ENCODE measurements at regions not wholly inside any gene's neighbourhood (a gene's known extent, or its start where the extent isn't known, plus 50 kb on each side); places are given as distances from the start of the nearest gene placed in this dataset.
A peak's percentile ranks its signal among the peaks of the same experiment; 100 is the strongest.
"Not testable (repeated sequence)": the region's sequence is repeated elsewhere in the genome, so short reads cannot be mapped to it uniquely, and the experiment has no call there.

- TF ChIP-seq CTCF (IDR thresholded peaks at IDR 0.05; ENCODE audit: low read depth, low read length, missing control alignments): no peak
- Histone ChIP-seq H3K27me3 (replicated peaks) (no peaks in the 10 kb centered on the region), H3K27ac (no peak overlapping the region), H3K36me3 (replicated peaks) (no peaks in the 10 kb centered on the region), H3K4me3 (ENCODE audit: low read depth, low read length) (no peak overlapping the region)
- DNase-seq: no peak
- in situ Hi-C loops (cut with HindIII; ENCODE audit: low pct_ligation_motif_present, low sequenced_read_pairs): no loop called here
Measured at GRCh38 chr6:67431076-67431475, 1204.0 kb upstream of the ADGRB3 start.

- DNase-seq; H3K27ac ChIP-seq; in situ Hi-C loops (cut with HindIII; ENCODE audit: low pct_ligation_motif_present, low sequenced_read_pairs); H3K36me3 ChIP-seq (replicated peaks); H3K4me3 ChIP-seq (ENCODE audit: low read depth, low read length); H3K27me3 ChIP-seq (replicated peaks): not testable (repeated sequence)
Measured at GRCh38 chr6:67426686-67427085, 1208.4 kb upstream of the ADGRB3 start.

- H3K27me3 ChIP-seq (replicated peaks): no peaks in the 10 kb centered on the region
- DNase-seq: no peak
- H3K4me3 ChIP-seq (ENCODE audit: low read depth, low read length): no peak overlapping the region
- in situ Hi-C loops (cut with HindIII; ENCODE audit: low pct_ligation_motif_present, low sequenced_read_pairs): no loop called here
- no peak overlapping the region for H3K27ac ChIP-seq
- TF ChIP-seq CTCF (IDR thresholded peaks at IDR 0.05; ENCODE audit: low read depth, low read length, missing control alignments): no peak
- H3K36me3 ChIP-seq (replicated peaks): no peaks in the 10 kb centered on the region
Measured at GRCh38 chr6:67412035-67412434, 1223.0 kb upstream of the ADGRB3 start.

- in situ Hi-C loops (cut with HindIII; ENCODE audit: low pct_ligation_motif_present, low sequenced_read_pairs): no loop called here
Measured at GRCh38 chr6:67411036-67411435, 1224.0 kb upstream of the ADGRB3 start.

GRCh38 chr6:67394254-67394653 is 1240.8 kb upstream of the ADGRB3 start:
- no peaks in the 10 kb centered on the region for H3K36me3 ChIP-seq (replicated peaks)
- TF ChIP-seq CTCF (IDR thresholded peaks at IDR 0.05; ENCODE audit: low read depth, low read length, missing control alignments): no peak
- no peak overlapping the region for H3K4me3 ChIP-seq (ENCODE audit: low read depth, low read length)
- DNase-seq: no peak
- in situ Hi-C loops (cut with HindIII; ENCODE audit: low pct_ligation_motif_present, low sequenced_read_pairs): no loop called here
- H3K27ac ChIP-seq: no peak overlapping the region
- no peaks in the 10 kb centered on the region for H3K27me3 ChIP-seq (replicated peaks)

More at GRCh38 chr6:67411036-67411435, 1224.0 kb upstream of the ADGRB3 start:
- TF ChIP-seq CTCF (IDR thresholded peaks at IDR 0.05; ENCODE audit: low read depth, low read length, missing control alignments): no peak
- H3K27me3 ChIP-seq (replicated peaks): no peaks in the 10 kb centered on the region
- H3K27ac ChIP-seq: no peak overlapping the region
- H3K4me3 ChIP-seq (ENCODE audit: low read depth, low read length): no peak overlapping the region
- peak; percentile 2 for DNase-seq
- H3K36me3 ChIP-seq (replicated peaks): no peaks in the 10 kb centered on the region

- in situ Hi-C loops (cut with HindIII; ENCODE audit: low pct_ligation_motif_present, low sequenced_read_pairs): no loop called here
- DNase-seq: peak; percentile 18
Measured at GRCh38 chr6:67393356-67393755, 1241.7 kb upstream of the ADGRB3 start.

More at GRCh38 chr6:67393356-67393755, 1241.7 kb upstream of the ADGRB3 start:
- Histone ChIP-seq H3K4me3 (ENCODE audit: low read depth, low read length) (no peak overlapping the region), H3K27me3 (replicated peaks) (no peaks in the 10 kb centered on the region), H3K27ac (no peak overlapping the region), H3K36me3 (replicated peaks) (no peaks in the 10 kb centered on the region)
- no peak for TF ChIP-seq CTCF (IDR thresholded peaks at IDR 0.05; ENCODE audit: low read depth, low read length, missing control alignments)

Measured in brain microvascular endothelial cell (primary cell).